22Rv1 (cell line): ENCODE measurements at regions not wholly inside any gene's neighbourhood (a gene's known extent, or its start where the extent isn't known, plus 50 kb on each side); places are given as distances from the start of the nearest gene placed in this dataset.

Experiments
- ZFX ChIP-seq: fragments of 450-650 bp; IDR thresholded peaks from 2 replicates; pipeline ENCODE4 v1.6.1; 2017; ENCODE audit warnings: antibody characterized with exemption, borderline replicate concordance
- TF ChIP-seq, protein P1 (sequence below): fragments of 450-650 bp; IDR thresholded peaks from 2 replicates; pipeline ENCODE4 v1.5.1; 2017; ENCODE audit warnings: mild to moderate bottlenecking

GRCh38 chr5:174245516-174246075 lies 200.1 kb downstream of the NSG2 start:
- TF ChIP-seq, protein P1, sequence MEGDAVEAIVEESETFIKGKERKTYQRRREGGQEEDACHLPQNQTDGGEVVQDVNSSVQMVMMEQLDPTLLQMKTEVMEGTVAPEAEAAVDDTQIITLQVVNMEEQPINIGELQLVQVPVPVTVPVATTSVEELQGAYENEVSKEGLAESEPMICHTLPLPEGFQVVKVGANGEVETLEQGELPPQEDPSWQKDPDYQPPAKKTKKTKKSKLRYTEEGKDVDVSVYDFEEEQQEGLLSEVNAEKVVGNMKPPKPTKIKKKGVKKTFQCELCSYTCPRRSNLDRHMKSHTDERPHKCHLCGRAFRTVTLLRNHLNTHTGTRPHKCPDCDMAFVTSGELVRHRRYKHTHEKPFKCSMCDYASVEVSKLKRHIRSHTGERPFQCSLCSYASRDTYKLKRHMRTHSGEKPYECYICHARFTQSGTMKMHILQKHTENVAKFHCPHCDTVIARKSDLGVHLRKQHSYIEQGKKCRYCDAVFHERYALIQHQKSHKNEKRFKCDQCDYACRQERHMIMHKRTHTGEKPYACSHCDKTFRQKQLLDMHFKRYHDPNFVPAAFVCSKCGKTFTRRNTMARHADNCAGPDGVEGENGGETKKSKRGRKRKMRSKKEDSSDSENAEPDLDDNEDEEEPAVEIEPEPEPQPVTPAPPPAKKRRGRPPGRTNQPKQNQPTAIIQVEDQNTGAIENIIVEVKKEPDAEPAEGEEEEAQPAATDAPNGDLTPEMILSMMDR, result no peak
- no peak for TF ChIP-seq ZFX
